WERI-Rb-1 (cell line): ENCODE measurements at regions not wholly inside any gene's neighbourhood (a gene's known extent, or its start where the extent isn't known, plus 50 kb on each side); places are given as distances from the start of the nearest gene placed in this dataset.
A peak's percentile ranks its signal among the peaks of the same experiment; 100 is the strongest.

Experiments
- DNase-seq: peaks from one replicate; pipeline ENCODE4 v3.0.0-alpha.2; 2020
- H3K27ac ChIP-seq: fragments of 250-450 bp; sonication (Bioruptor Pico); 2 replicates; pipeline ENCODE4 v1.5.1; 2020; ENCODE audit warnings: mild to moderate bottlenecking, moderate library complexity
- H3K27me3 ChIP-seq: fragments of 250-450 bp; sonication (Bioruptor Pico); 2 replicates; pipeline ENCODE4 v1.5.1; 2021; ENCODE audit warnings: mild to moderate bottlenecking, low read depth, moderate library complexity; ENCODE audit not compliant: insufficient read depth, severe bottlenecking
- H3K36me3 ChIP-seq: fragments of 250-450 bp; sonication (Bioruptor Pico); 2 replicates; pipeline ENCODE4 v1.5.1; 2020; ENCODE audit warnings: mild to moderate bottlenecking, moderate library complexity
- H3K4me3 ChIP-seq: 2 replicates; pipeline ENCODE4 v1.5.1; 2011; ENCODE audit warnings: low read depth, mild to moderate bottlenecking, control low read depth, low read length
- H3K9me3 ChIP-seq: fragments of 250-450 bp; sonication (Bioruptor Pico); 2 replicates; pipeline ENCODE4 v1.5.1; 2021; ENCODE audit warnings: mild to moderate bottlenecking, moderate library complexity; ENCODE audit not compliant: severe bottlenecking
- CTCF ChIP-seq: IDR thresholded peaks from 2 replicates; pipeline ENCODE4 v1.5.1; 2011; ENCODE audit warnings: low read depth, mild to moderate bottlenecking, control low read depth, inconsistent platforms, low read length

- TF ChIP-seq CTCF = no peak
- H3K27ac ChIP-seq = no peak overlapping the region
- no peaks in the 10 kb centered on the region for H3K27me3 ChIP-seq
- DNase-seq = no peak
- H3K9me3 ChIP-seq = no peaks in the 10 kb centered on the region
- H3K4me3 ChIP-seq = no peak overlapping the region
- H3K36me3 ChIP-seq = no peaks in the 10 kb centered on the region
Observed at GRCh38 chr2:203809991-203810510, 57.5 kb upstream of the CTLA4 start.

GRCh38 chr2:203811491-203812221 is 55.9 kb upstream of the CTLA4 start:
- Histone ChIP-seq H3K9me3 (no peaks in the 10 kb centered on the region), H3K27me3 (no peaks in the 10 kb centered on the region), H3K4me3 (no peak overlapping the region), H3K27ac (no peak overlapping the region), H3K36me3 (no peaks in the 10 kb centered on the region)
- DNase-seq = no peak
- TF ChIP-seq CTCF = no peak

GRCh38 chr2:203812294-203813221 is 55.0 kb upstream of the CTLA4 start:
- no peak overlapping the region for H3K27ac ChIP-seq
- no peak for DNase-seq
- TF ChIP-seq CTCF = no peak
- no peaks in the 10 kb centered on the region for H3K36me3 ChIP-seq
- no peaks in the 10 kb centered on the region for H3K9me3 ChIP-seq
- H3K4me3 ChIP-seq = no peak overlapping the region
- no peaks in the 10 kb centered on the region for H3K27me3 ChIP-seq

- TF ChIP-seq CTCF = no peak
- H3K27me3 ChIP-seq = no peaks in the 10 kb centered on the region
Observed at GRCh38 chr2:203813684-203814083, 53.9 kb upstream of the CTLA4 start.

GRCh38 chr2:203814661-203815540 is 52.7 kb upstream of the CTLA4 start:
- H3K27ac ChIP-seq = no peak overlapping the region
- H3K27me3 ChIP-seq = no peaks in the 10 kb centered on the region
- peak; percentile 25 for DNase-seq
- no peaks in the 10 kb centered on the region for H3K9me3 ChIP-seq
- peak overlapping the region; percentile 26; the same call in 1 of the 2 replicates for H3K4me3 ChIP-seq
- peak; percentile 56 for TF ChIP-seq CTCF
- no peaks in the 10 kb centered on the region for H3K36me3 ChIP-seq

More at GRCh38 chr2:203813684-203814083, 53.9 kb upstream of the CTLA4 start:
- no peak for DNase-seq
- H3K36me3 ChIP-seq = no peaks in the 10 kb centered on the region
- H3K9me3 ChIP-seq = no peaks in the 10 kb centered on the region
- H3K27ac ChIP-seq = no peak overlapping the region
- no peak overlapping the region for H3K4me3 ChIP-seq
